Ovary (tissue), 7 donors: ENCODE measurements at regions not wholly inside any gene's neighbourhood (a gene's known extent, or its start where the extent isn't known, plus 50 kb on each side); places are given as distances from the start of the nearest gene placed in this dataset.

Experiments
- DNase-seq, 5 donors: peaks; one replicate each; pipeline ENCODE4 v3.0.0-alpha.2; 2019 to 2020
- H3K27ac ChIP-seq, 2 donors: fragments of 200-600 bp; one replicate each; pipeline versions ENCODE4 v1.5.1 to v1.8.0; 2019 to 2022
- H3K27me3 ChIP-seq: fragments of 200-600 bp; one replicate; pipeline ENCODE4 v1.8.0; 2022
- H3K36me3 ChIP-seq: fragments of 200-600 bp; sonication (generic); one replicate; pipeline ENCODE4 v1.5.1; 2019
- H3K4me1 ChIP-seq: one replicate; pipeline ENCODE4 v1.8.1; 2013; ENCODE audit warnings: mild to moderate bottlenecking, moderate library complexity; ENCODE audit not compliant: insufficient read depth
- H3K4me3 ChIP-seq: fragments of 200-600 bp; sonication (generic); one replicate; pipeline ENCODE4 v1.5.1; 2017
- H3K9me3 ChIP-seq, 2 donors: fragments of 200-600 bp in 1 of 2; sonication (generic) in 1 of 2; one replicate each; pipeline versions ENCODE4 v1.5.1 to v1.8.1; 2013 to 2019; ENCODE audit warnings: mild to moderate bottlenecking in 1 of 2, moderate library complexity in 1 of 2
- EP300 ChIP-seq: sonication (generic); formaldehyde crosslinking; IDR thresholded peaks from one replicate; pipeline ENCODE4 v1.6.1; 2017; ENCODE audit warnings: antibody characterized with exemption
- POLR2A ChIP-seq: fragments of 450-650 bp; IDR thresholded peaks from one replicate; pipeline ENCODE4 v1.6.1; 2017; ENCODE audit warnings: antibody characterized with exemption, mild to moderate bottlenecking, moderate library complexity
- WGBS, 3 donors: extraction: QIAGEN DNeasy Blood & Tissue Kit in 1 of 3; methylation state at CpG; one replicate each; pipeline versions ENCODE4 v1.1.5 to v1.1.7; 2013 to 2017; 5-methylcytosine and 5-hydroxymethylcytosine counted together
- intact Hi-C, 4 donors: fragments of 100-400 bp; cut with DNase I; formaldehyde crosslinking; loops; one replicate each; pipeline versions ENCODE4 v1.11.0 to v1.15.1; 2022 to 2023
- TF ChIP-seq, protein P1 (sequence below), 3 donors: fragments of 450-650 bp in 2 of 3; fragments of 200-600 bp in 1 of 3; IDR thresholded peaks; one replicate each; pipeline versions ENCODE4 v1.5.1 to v1.8.0; 2016 to 2022; ENCODE audit warnings: antibody characterized with exemption in 3 of 3, mild to moderate bottlenecking in 1 of 3
- donor health status: DM: no; HTN: no; CAD: no; lungs with moderate emphysema.
- donor health status: DM: no; HTN: no; CAD: no.
- donor health status: Bipolar disorder and iron deficiency.
- donor health status: DM: no; HTN: no; CAD: no.
- donor health status: DM: yes; HTN: yes; CAD: no.

DNA sequence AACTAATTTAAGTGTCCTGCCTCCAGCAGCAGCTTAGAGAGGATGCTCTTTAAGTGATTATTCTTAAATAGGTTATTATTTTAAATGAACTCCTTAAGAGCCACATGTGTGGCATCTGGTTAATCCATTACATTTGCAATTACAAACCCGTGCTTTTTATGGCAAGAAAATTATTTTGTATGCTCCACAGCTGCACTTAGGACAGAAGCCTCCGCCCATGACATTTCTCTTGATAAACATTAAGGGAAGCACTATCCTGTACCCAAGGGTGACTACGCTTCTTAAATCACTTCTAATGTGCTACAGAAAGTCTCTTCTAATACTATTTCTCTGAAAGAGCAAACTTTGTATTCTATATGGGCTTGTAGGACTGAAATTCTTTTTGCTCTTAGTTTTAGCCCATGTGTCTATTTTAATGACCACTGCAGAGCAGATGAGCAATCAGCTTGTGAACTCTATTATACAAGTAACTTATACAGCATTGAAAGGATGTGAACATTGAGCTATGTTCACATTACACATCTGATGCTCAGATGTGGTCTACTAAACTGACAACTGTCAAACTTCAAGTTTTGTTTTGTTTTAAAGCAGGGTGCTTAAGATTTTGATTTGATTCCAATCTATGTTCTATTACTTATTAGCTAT is 223.4 kb downstream of the COX7C start:
- DNase-seq, result no peak
- H3K36me3 ChIP-seq, result no peaks in the 10 kb centered on the region
- no peaks in the 10 kb centered on the region for H3K4me1 ChIP-seq
- intact Hi-C loops, result no loop called here
- no peak overlapping the region for H3K4me3 ChIP-seq
- H3K9me3 ChIP-seq, result no peaks in the 10 kb centered on the region
- TF ChIP-seq, protein P1, sequence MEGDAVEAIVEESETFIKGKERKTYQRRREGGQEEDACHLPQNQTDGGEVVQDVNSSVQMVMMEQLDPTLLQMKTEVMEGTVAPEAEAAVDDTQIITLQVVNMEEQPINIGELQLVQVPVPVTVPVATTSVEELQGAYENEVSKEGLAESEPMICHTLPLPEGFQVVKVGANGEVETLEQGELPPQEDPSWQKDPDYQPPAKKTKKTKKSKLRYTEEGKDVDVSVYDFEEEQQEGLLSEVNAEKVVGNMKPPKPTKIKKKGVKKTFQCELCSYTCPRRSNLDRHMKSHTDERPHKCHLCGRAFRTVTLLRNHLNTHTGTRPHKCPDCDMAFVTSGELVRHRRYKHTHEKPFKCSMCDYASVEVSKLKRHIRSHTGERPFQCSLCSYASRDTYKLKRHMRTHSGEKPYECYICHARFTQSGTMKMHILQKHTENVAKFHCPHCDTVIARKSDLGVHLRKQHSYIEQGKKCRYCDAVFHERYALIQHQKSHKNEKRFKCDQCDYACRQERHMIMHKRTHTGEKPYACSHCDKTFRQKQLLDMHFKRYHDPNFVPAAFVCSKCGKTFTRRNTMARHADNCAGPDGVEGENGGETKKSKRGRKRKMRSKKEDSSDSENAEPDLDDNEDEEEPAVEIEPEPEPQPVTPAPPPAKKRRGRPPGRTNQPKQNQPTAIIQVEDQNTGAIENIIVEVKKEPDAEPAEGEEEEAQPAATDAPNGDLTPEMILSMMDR (IDR thresholded peaks at IDR 0.05), result no peak
- TF ChIP-seq POLR2A (no peak), EP300 (no peak)
- H3K27ac ChIP-seq, result no peak overlapping the region
- no peaks in the 10 kb centered on the region for H3K27me3 ChIP-seq
- WGBS, 3 donors, result 17 to 39% (median 21%) methylated on average over 3 of the region's 3 CpGs

- DNase-seq, result no peak
- Histone ChIP-seq H3K4me1 (no peaks in the 10 kb centered on the region), H3K27me3 (peaks cover 2% of the 10 kb centered on the region), H3K4me3 (no peak overlapping the region), H3K9me3 (no peaks in the 10 kb centered on the region), H3K36me3 (no peaks in the 10 kb centered on the region), H3K27ac (no peak overlapping the region)
- WGBS, 3 donors, result 70 to 74% (median 72%) methylated on average over 3 of the region's 3 CpGs
- intact Hi-C loops, result no loop called here
- TF ChIP-seq POLR2A, result no peak
- TF ChIP-seq, protein P1 (IDR thresholded peaks at IDR 0.05), result no peak
- TF ChIP-seq EP300, result no peak
These were observed 240.7 kb downstream of the COX7C start for GRCh38 chr5:86858442-86858841.

DNA sequence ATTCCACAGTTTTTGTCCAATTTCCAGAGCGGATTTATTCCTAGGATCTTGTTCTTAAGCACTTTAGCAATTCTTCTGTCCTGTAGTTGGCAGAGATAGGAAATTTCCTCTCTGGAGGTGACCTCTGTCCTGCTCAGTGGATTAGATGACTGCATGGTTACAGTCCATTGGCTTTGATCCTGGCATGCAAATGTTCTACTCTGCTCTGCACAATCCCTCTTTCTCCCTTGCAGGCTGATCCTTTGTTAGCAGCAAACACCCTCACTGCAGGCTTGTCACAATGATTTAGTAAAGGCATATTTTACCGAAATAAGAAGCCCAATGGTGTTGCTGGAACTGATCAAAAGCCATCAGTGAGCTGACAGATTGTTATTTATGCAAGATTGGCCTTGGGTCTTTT is 243.8 kb downstream of the COX7C start:
- Histone ChIP-seq H3K27me3 (peaks cover 2% of the 10 kb centered on the region), H3K36me3 (no peaks in the 10 kb centered on the region), H3K4me3 (no peak overlapping the region), H3K4me1 (no peaks in the 10 kb centered on the region), H3K27ac (no peak overlapping the region), H3K9me3 (no peaks in the 10 kb centered on the region)
- no peak for DNase-seq
- TF ChIP-seq, protein P1 (IDR thresholded peaks at IDR 0.05), result no peak
- TF ChIP-seq POLR2A, result no peak
- no peak for TF ChIP-seq EP300
- intact Hi-C loops, result no loop called here
- 58 to 69% (median 60%) methylated on average over 2 of the region's 2 CpGs for WGBS, 3 donors

DNA sequence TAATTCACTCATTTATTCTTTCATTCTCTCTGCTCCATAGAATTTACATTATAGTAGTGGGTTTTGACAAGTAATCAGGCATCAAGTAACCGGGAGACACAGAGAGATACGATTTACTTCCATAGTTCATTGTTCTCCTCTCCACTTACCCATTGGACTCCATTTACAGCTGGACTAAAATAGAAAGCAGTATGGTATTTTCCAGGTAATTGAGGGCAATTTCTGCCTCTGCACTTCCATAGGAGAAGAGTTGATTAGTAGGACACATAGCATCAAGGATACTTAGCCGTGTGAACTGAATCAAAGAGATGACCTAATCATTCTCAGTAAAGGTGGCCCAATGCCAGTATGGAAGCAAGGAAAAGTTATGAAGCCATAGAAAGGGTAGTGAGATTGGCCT is 244.4 kb downstream of the COX7C start:
- no peak for DNase-seq
- Histone ChIP-seq H3K36me3 (no peaks in the 10 kb centered on the region), H3K4me1 (no peaks in the 10 kb centered on the region), H3K27me3 (peaks cover 2% of the 10 kb centered on the region), H3K27ac (no peak overlapping the region), H3K4me3 (no peak overlapping the region), H3K9me3 (no peaks in the 10 kb centered on the region)
- TF ChIP-seq, protein P1 (IDR thresholded peaks at IDR 0.05), result no peak
- 90 to 91% (median 91%) methylated on average over 3 of the region's 3 CpGs for WGBS, 3 donors
- intact Hi-C loops, result no loop called here
